Neural cell (in vitro differentiated cells): ENCODE measurements at regions not wholly inside any gene's neighbourhood (a gene's known extent, or its start where the extent isn't known, plus 50 kb on each side); places are given as distances from the start of the nearest gene placed in this dataset.

Experiments
- H2AFZ ChIP-seq: fragments of 200-600, 300-800 bp; sonication (generic), shearing (Covaris generic); 2 replicates; pipeline ENCODE4 v1.6.0; 2014; ENCODE audit warnings: low read depth, mild to moderate bottlenecking, antibody characterized with exemption, low read length, moderate library complexity
- H3F3A ChIP-seq: fragments of 200-600 bp; shearing (Covaris generic); 2 replicates; pipeline ENCODE4 v1.6.1; 2016; ENCODE audit warnings: mild to moderate bottlenecking, moderate library complexity, mixed read lengths, antibody characterized with exemption, low read length; ENCODE audit not compliant: insufficient read depth, poor library complexity, severe bottlenecking
- H3K27ac ChIP-seq: fragments of 200-600, 300-800 bp; sonication (generic), shearing (Covaris generic); 2 replicates; pipeline ENCODE4 v1.5.1; 2014; ENCODE audit warnings: mild to moderate bottlenecking, low read length, moderate library complexity
- H3K27me3 ChIP-seq: fragments of 300-800, 200-600 bp; sonication (generic), shearing (Covaris generic); 2 replicates; pipeline ENCODE4 v1.6.0; 2014; ENCODE audit warnings: mild to moderate bottlenecking, low read depth, low read length, moderate library complexity; ENCODE audit not compliant: insufficient read depth
- H3K36me3 ChIP-seq: fragments of 300-800, 200-600 bp; sonication (generic), shearing (Covaris generic); 2 replicates; pipeline ENCODE4 v1.5.1; 2014; ENCODE audit warnings: mild to moderate bottlenecking, antibody characterized with exemption, low read length, moderate library complexity; ENCODE audit not compliant: insufficient read depth
- H3K4me2 ChIP-seq: fragments of 300-800, 200-600 bp; sonication (generic), shearing (Covaris generic); 2 replicates; pipeline ENCODE4 v1.6.0; 2014; ENCODE audit warnings: mild to moderate bottlenecking, low read length
- H3K4me3 ChIP-seq: fragments of 300-800, 200-600 bp; sonication (generic), shearing (Covaris generic); 2 replicates; pipeline ENCODE4 v1.5.1; 2014; ENCODE audit warnings: mild to moderate bottlenecking, low read length, moderate library complexity
- H3K79me2 ChIP-seq: fragments of 200-600 bp; shearing (Covaris generic); replicated peaks from 2 replicates; pipeline ENCODE4 v1.6.0; 2014; ENCODE audit warnings: mild to moderate bottlenecking, low read length, moderate library complexity; ENCODE audit not compliant: insufficient read depth
- H3K9ac ChIP-seq: fragments of 300-800, 200-600 bp; sonication (generic), shearing (Covaris generic); 2 replicates; pipeline ENCODE4 v1.6.1; 2016; ENCODE audit warnings: mild to moderate bottlenecking, low read length, mixed read lengths
- H3K9me2 ChIP-seq: fragments of 200-600 bp; shearing (Covaris generic); 2 replicates; pipeline ENCODE4 v1.6.1; 2016; ENCODE audit warnings: mild to moderate bottlenecking, low read length, mixed read lengths; ENCODE audit not compliant: insufficient read depth
- H3K9me3 ChIP-seq: fragments of 200-600, 300-800 bp; sonication (generic), shearing (Covaris generic); 2 replicates; pipeline ENCODE4 v1.6.1; 2016; ENCODE audit warnings: mild to moderate bottlenecking, mixed run types, low read length, moderate library complexity, mixed read lengths
- H4K20me1 ChIP-seq: fragments of 200-600 bp; shearing (Covaris generic); 2 replicates; pipeline ENCODE4 v1.6.1; 2016; ENCODE audit warnings: mild to moderate bottlenecking, mixed run types; ENCODE audit not compliant: insufficient read depth
- EP300 ChIP-seq: fragments of 450-650 bp; conservative IDR thresholded peaks from 2 replicates; pipeline ENCODE4 v1.6.1; 2014; ENCODE audit warnings: antibody characterized with exemption, mild to moderate bottlenecking, moderate library complexity; ENCODE audit not compliant: poor library complexity, severe bottlenecking
- EZH2 ChIP-seq: fragments of 200-600, 300-800 bp; shearing (Covaris generic), sonication (generic); IDR thresholded peaks from 2 replicates; pipeline ENCODE4 v1.6.1; 2014; ENCODE audit warnings: antibody characterized with exemption, low read length, borderline replicate concordance, mild to moderate bottlenecking; ENCODE audit not compliant: insufficient read depth, poor library complexity, severe bottlenecking
- MXI1 ChIP-seq: fragments of 450-650 bp; conservative IDR thresholded peaks from 2 replicates; pipeline ENCODE4 v1.6.1; 2014; ENCODE audit warnings: antibody characterized with exemption, mild to moderate bottlenecking; ENCODE audit not compliant: poor library complexity, severe bottlenecking
- POLR2AphosphoS5 ChIP-seq: IDR thresholded peaks from 2 replicates; pipeline ENCODE4 v1.6.1; 2012
- RAD21 ChIP-seq: fragments of 450-650 bp; conservative IDR thresholded peaks from 2 replicates; pipeline ENCODE4 v1.6.1; 2014; ENCODE audit warnings: antibody characterized with exemption, mild to moderate bottlenecking, moderate library complexity
- SMC3 ChIP-seq: fragments of 450-650 bp; conservative IDR thresholded peaks from 2 replicates; pipeline ENCODE4 v1.6.1; 2014; ENCODE audit warnings: antibody characterized with exemption, mild to moderate bottlenecking, moderate library complexity; ENCODE audit not compliant: poor library complexity
- TAF1 ChIP-seq: IDR thresholded peaks from 2 replicates; pipeline ENCODE4 v1.6.1; 2012; ENCODE audit warnings: low read depth
- TF ChIP-seq, protein P1 (sequence below): fragments of 450-650 bp; IDR thresholded peaks from 2 replicates; pipeline ENCODE4 v1.5.1; 2014; ENCODE audit warnings: antibody characterized with exemption, mild to moderate bottlenecking, moderate library complexity; ENCODE audit not compliant: poor library complexity, severe bottlenecking
- TF ChIP-seq, protein P2 (sequence below): IDR thresholded peaks from 2 replicates; pipeline ENCODE4 v1.6.1; 2012; ENCODE audit warnings: borderline replicate concordance

GRCh38 chr11:91660036-91660435 is 564.6 kb upstream of the FAT3 start:
- TF ChIP-seq POLR2AphosphoS5: no peak
- no peak for TF ChIP-seq TAF1
- TF ChIP-seq, protein P1, sequence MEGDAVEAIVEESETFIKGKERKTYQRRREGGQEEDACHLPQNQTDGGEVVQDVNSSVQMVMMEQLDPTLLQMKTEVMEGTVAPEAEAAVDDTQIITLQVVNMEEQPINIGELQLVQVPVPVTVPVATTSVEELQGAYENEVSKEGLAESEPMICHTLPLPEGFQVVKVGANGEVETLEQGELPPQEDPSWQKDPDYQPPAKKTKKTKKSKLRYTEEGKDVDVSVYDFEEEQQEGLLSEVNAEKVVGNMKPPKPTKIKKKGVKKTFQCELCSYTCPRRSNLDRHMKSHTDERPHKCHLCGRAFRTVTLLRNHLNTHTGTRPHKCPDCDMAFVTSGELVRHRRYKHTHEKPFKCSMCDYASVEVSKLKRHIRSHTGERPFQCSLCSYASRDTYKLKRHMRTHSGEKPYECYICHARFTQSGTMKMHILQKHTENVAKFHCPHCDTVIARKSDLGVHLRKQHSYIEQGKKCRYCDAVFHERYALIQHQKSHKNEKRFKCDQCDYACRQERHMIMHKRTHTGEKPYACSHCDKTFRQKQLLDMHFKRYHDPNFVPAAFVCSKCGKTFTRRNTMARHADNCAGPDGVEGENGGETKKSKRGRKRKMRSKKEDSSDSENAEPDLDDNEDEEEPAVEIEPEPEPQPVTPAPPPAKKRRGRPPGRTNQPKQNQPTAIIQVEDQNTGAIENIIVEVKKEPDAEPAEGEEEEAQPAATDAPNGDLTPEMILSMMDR: no peak
- TF ChIP-seq EZH2: no peak
- TF ChIP-seq, protein P2, sequence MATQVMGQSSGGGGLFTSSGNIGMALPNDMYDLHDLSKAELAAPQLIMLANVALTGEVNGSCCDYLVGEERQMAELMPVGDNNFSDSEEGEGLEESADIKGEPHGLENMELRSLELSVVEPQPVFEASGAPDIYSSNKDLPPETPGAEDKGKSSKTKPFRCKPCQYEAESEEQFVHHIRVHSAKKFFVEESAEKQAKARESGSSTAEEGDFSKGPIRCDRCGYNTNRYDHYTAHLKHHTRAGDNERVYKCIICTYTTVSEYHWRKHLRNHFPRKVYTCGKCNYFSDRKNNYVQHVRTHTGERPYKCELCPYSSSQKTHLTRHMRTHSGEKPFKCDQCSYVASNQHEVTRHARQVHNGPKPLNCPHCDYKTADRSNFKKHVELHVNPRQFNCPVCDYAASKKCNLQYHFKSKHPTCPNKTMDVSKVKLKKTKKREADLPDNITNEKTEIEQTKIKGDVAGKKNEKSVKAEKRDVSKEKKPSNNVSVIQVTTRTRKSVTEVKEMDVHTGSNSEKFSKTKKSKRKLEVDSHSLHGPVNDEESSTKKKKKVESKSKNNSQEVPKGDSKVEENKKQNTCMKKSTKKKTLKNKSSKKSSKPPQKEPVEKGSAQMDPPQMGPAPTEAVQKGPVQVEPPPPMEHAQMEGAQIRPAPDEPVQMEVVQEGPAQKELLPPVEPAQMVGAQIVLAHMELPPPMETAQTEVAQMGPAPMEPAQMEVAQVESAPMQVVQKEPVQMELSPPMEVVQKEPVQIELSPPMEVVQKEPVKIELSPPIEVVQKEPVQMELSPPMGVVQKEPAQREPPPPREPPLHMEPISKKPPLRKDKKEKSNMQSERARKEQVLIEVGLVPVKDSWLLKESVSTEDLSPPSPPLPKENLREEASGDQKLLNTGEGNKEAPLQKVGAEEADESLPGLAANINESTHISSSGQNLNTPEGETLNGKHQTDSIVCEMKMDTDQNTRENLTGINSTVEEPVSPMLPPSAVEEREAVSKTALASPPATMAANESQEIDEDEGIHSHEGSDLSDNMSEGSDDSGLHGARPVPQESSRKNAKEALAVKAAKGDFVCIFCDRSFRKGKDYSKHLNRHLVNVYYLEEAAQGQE: no peak
- no peak for TF ChIP-seq RAD21
- TF ChIP-seq MXI1: no peak
- TF ChIP-seq SMC3: no peak
- no peak for TF ChIP-seq EP300
- H3K4me3 ChIP-seq: no peak overlapping the region
- no peak overlapping the region for H3K4me2 ChIP-seq
- no peak overlapping the region for H2AFZ ChIP-seq
- H3F3A ChIP-seq: no peaks in the 10 kb centered on the region
- H3K9ac ChIP-seq: no peak overlapping the region
- no peaks in the 10 kb centered on the region for H3K9me3 ChIP-seq
- no peak overlapping the region for H3K27ac ChIP-seq
- no peaks in the 10 kb centered on the region for H3K36me3 ChIP-seq
- H3K27me3 ChIP-seq: no peaks in the 10 kb centered on the region
- no peaks in the 10 kb centered on the region for H3K79me2 ChIP-seq
- no peaks in the 10 kb centered on the region for H4K20me1 ChIP-seq
- no peaks in the 10 kb centered on the region for H3K9me2 ChIP-seq

- no peak for TF ChIP-seq EP300
- TF ChIP-seq RAD21: no peak
- TF ChIP-seq, protein P1: no peak
- TF ChIP-seq SMC3: no peak
- Histone ChIP-seq H3K27me3 (no peaks in the 10 kb centered on the region), H3K27ac (no peak overlapping the region), H3K9me3 (no peaks in the 10 kb centered on the region), H3K4me3 (no peak overlapping the region), H3F3A (no peaks in the 10 kb centered on the region), H3K4me2 (no peak overlapping the region), H3K9ac (no peak overlapping the region), H3K36me3 (no peaks in the 10 kb centered on the region), H3K9me2 (no peaks in the 10 kb centered on the region), H2AFZ (no peak overlapping the region), H4K20me1 (no peaks in the 10 kb centered on the region), H3K79me2 (no peaks in the 10 kb centered on the region)
These were observed 569.9 kb upstream of the FAT3 start for GRCh38 chr11:91654686-91655085.
